ENCODE measurements at regions not wholly inside any gene's neighbourhood (a gene's known extent, or its start where the extent isn't known, plus 50 kb on each side); places are given as distances from the start of the nearest gene placed in this dataset.
A peak's percentile ranks its signal among the peaks of the same experiment; 100 is the strongest.

DNA sequence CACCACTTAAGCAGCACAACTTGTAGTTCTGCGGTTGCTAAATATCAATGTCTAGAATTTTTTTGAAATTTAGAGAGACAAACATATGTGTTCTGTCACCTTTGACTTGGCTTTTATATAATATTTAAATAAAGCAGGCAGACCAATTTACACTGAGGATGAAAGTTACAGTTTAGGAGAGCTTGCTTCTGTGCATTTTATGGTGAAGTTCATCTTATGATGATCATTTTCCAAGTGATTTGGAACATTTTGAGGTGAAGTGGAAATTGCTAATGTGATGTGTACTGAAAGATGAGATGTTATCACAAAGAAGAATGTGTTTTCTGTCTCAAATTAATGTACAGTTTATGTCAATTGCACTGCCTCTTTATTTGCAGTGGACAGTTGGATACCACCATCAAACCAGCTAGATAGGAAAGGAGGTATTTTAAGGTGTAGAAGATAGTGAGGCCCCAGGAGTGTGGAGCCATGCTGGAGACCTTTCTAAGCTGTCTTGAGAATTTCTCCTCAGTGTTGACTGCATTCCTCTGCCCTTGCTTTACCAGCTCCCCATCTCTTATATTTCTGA, 461.9 kb downstream of the UTRN start:
- Histone ChIP-seq H3F3A (ENCODE audit: insufficient read depth, low read length) (peaks cover 10% of the 10 kb centered on the region), H3K9me3 (ENCODE audit: low read length) (no peaks in the 10 kb centered on the region), H3K27ac (ENCODE audit: low read depth, low read length, poor library complexity, severe bottlenecking) (peak overlapping the region; percentile 29), H3K4me2 (ENCODE audit: low read length) (no peak overlapping the region), H3K9me2 (ENCODE audit: low read depth, low read length) (no peaks in the 10 kb centered on the region), H3K27me3 (ENCODE audit: insufficient read depth, low read length) (no peaks in the 10 kb centered on the region), H2AFZ (ENCODE audit: low read length) (no peak overlapping the region), H3K4me3 (ENCODE audit: low read depth, low read length, poor library complexity, severe bottlenecking) (no peak overlapping the region), H3K9ac (ENCODE audit: low read length) (no peak overlapping the region), H3K4me1 (ENCODE audit: insufficient read depth, low read length, severe bottlenecking) (peaks cover 36% of the 10 kb centered on the region), H3K36me3 (ENCODE audit: insufficient read depth, low read length) (no peaks in the 10 kb centered on the region), H3K79me2 (ENCODE audit: insufficient read depth, low read length) (no peaks in the 10 kb centered on the region), H4K20me1 (ENCODE audit: insufficient read depth, low read length) (no peaks in the 10 kb centered on the region)
- TF ChIP-seq, protein P1, sequence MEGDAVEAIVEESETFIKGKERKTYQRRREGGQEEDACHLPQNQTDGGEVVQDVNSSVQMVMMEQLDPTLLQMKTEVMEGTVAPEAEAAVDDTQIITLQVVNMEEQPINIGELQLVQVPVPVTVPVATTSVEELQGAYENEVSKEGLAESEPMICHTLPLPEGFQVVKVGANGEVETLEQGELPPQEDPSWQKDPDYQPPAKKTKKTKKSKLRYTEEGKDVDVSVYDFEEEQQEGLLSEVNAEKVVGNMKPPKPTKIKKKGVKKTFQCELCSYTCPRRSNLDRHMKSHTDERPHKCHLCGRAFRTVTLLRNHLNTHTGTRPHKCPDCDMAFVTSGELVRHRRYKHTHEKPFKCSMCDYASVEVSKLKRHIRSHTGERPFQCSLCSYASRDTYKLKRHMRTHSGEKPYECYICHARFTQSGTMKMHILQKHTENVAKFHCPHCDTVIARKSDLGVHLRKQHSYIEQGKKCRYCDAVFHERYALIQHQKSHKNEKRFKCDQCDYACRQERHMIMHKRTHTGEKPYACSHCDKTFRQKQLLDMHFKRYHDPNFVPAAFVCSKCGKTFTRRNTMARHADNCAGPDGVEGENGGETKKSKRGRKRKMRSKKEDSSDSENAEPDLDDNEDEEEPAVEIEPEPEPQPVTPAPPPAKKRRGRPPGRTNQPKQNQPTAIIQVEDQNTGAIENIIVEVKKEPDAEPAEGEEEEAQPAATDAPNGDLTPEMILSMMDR (IDR thresholded peaks at IDR 0.05; ENCODE audit: low read length) = no peak
- no peak for TF ChIP-seq EZH2 (IDR thresholded peaks at IDR 0.05; ENCODE audit: borderline replicate concordance, low read length)

DNA sequence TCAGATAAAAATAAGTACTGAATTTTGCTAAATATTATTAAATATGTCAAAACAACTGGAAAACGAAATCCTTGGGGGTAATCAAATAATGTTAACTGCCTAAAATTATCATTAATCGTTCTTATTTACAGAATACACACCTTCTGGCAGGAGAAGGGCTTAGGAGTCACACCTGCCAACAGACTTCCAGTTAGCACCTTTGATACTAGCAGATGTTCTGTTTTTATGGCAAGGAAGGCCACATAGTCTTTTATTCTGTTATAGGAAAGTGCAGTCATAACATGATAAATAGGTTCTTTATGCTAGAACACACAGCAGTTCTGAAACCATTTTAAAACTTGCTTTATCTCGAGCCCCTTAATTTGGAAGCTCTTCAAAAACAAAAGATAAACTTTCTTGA, 464.1 kb downstream of the UTRN start:
- Histone ChIP-seq H3K4me3 (ENCODE audit: low read depth, low read length, poor library complexity, severe bottlenecking) (no peak overlapping the region), H3K27me3 (ENCODE audit: insufficient read depth, low read length) (no peaks in the 10 kb centered on the region), H4K20me1 (ENCODE audit: insufficient read depth, low read length) (no peaks in the 10 kb centered on the region), H3K36me3 (ENCODE audit: insufficient read depth, low read length) (no peaks in the 10 kb centered on the region), H3K4me1 (ENCODE audit: insufficient read depth, low read length, severe bottlenecking) (peaks cover 52% of the 10 kb centered on the region), H2AFZ (ENCODE audit: low read length) (no peak overlapping the region), H3K79me2 (ENCODE audit: insufficient read depth, low read length) (no peaks in the 10 kb centered on the region), H3K9me3 (ENCODE audit: low read length) (no peaks in the 10 kb centered on the region), H3K27ac (ENCODE audit: low read depth, low read length, poor library complexity, severe bottlenecking) (peak overlapping the region; percentile 14), H3K9me2 (ENCODE audit: low read depth, low read length) (no peaks in the 10 kb centered on the region), H3F3A (ENCODE audit: insufficient read depth, low read length) (no peaks in the 10 kb centered on the region), H3K4me2 (ENCODE audit: low read length) (no peak overlapping the region), H3K9ac (ENCODE audit: low read length) (no peak overlapping the region)
- TF ChIP-seq, protein P1 (IDR thresholded peaks at IDR 0.05; ENCODE audit: low read length) = no peak
- TF ChIP-seq EZH2 (IDR thresholded peaks at IDR 0.05; ENCODE audit: borderline replicate concordance, low read length) = no peak

DNA sequence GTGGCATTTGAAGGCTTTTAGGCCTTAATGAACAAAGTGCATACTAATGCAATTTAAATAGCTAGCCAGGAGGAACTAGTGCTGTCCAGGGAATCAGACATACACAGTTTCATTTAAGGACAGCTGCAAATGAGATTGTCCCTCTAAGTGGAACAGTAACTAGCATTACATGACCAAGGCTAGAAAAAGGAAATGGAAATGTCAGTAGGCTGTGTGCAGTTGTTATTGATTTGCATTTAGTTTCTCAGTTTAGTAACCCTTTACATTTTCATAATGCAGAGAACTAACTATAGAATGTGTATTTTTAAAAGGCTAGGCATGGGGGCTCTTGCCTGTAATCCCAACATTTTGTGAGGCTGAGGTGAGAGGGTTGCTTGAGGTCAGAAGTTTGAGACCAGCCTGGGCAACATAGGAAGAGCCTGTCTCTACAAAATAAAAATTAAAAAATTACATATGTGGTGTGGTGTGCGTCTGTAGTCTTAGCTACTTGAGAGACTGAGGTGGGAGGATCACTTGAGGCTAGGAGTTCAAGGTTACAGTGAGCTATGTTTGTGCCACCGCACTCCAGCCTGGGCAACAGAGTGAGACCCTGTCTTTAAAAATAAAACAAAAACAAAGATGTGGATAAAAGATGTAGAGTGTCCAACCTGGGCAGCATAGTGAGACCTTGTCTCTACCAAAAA, 468.0 kb downstream of the UTRN start:
- TF ChIP-seq, protein P1 (IDR thresholded peaks at IDR 0.05; ENCODE audit: low read length) = no peak
- no peak for TF ChIP-seq EZH2 (IDR thresholded peaks at IDR 0.05; ENCODE audit: borderline replicate concordance, low read length)
- Histone ChIP-seq H3K9me2 (ENCODE audit: low read depth, low read length) (no peaks in the 10 kb centered on the region), H3K4me2 (ENCODE audit: low read length) (no peak overlapping the region), H4K20me1 (ENCODE audit: insufficient read depth, low read length) (no peaks in the 10 kb centered on the region), H3K27ac (ENCODE audit: low read depth, low read length, poor library complexity, severe bottlenecking) (peak overlapping the region; percentile 65), H3K79me2 (ENCODE audit: insufficient read depth, low read length) (no peaks in the 10 kb centered on the region), H3K36me3 (ENCODE audit: insufficient read depth, low read length) (no peaks in the 10 kb centered on the region), H3K4me1 (ENCODE audit: insufficient read depth, low read length, severe bottlenecking) (peaks cover 46% of the 10 kb centered on the region), H3K4me3 (ENCODE audit: low read depth, low read length, poor library complexity, severe bottlenecking) (no peak overlapping the region), H3K9ac (ENCODE audit: low read length) (no peak overlapping the region), H3K9me3 (ENCODE audit: low read length) (no peaks in the 10 kb centered on the region), H3K27me3 (ENCODE audit: insufficient read depth, low read length) (no peaks in the 10 kb centered on the region), H3F3A (ENCODE audit: insufficient read depth, low read length) (no peaks in the 10 kb centered on the region), H2AFZ (ENCODE audit: low read length) (no peak overlapping the region)

All from OCI-LY1 (cell line).